Skin of body (tissue), 1 donor: ENCODE measurements at regions not wholly inside any gene's neighbourhood (a gene's known extent, or its start where the extent isn't known, plus 50 kb on each side); places are given as distances from the start of the nearest gene placed in this dataset.

Experiments used
- DNase-seq: peaks from one replicate; lab custom pipeline; 2025; lab: John Stamatoyannopoulos, UW

- DNase-seq: peak; percentile 3
Observed at GRCh38 chr18:29259838-29260237, 1082.9 kb upstream of the CDH2 start.

GRCh38 chr18:29254123-29254522, 1077.2 kb upstream of the CDH2 start:
- DNase-seq: no peak

- DNase-seq: no peak
Observed at GRCh38 chr18:29251681-29252080, 1074.8 kb upstream of the CDH2 start.

- DNase-seq: no peak
Observed at GRCh38 chr18:29250843-29251242, 1073.9 kb upstream of the CDH2 start.

- DNase-seq: no peak
Observed at GRCh38 chr18:29250259-29250658, 1073.3 kb upstream of the CDH2 start.

- no peak for DNase-seq
Observed at GRCh38 chr18:29248805-29249204, 1071.9 kb upstream of the CDH2 start.

- no peak for DNase-seq
Observed at GRCh38 chr18:29241199-29241598, 1064.3 kb upstream of the CDH2 start.

- no peak for DNase-seq
Observed at GRCh38 chr18:29234751-29235150, 1057.8 kb upstream of the CDH2 start.

- no peak for DNase-seq
Observed at GRCh38 chr18:29226213-29226612, 1049.3 kb upstream of the CDH2 start.

GRCh38 chr18:29225351-29225750, 1048.4 kb upstream of the CDH2 start:
- DNase-seq: no peak

- DNase-seq: no peak
Observed at GRCh38 chr18:29218091-29218490, 1041.2 kb upstream of the CDH2 start.

- no peak for DNase-seq
Observed at GRCh38 chr18:29217124-29217915, 1040.4 kb upstream of the CDH2 start.

- DNase-seq: no peak
Observed at GRCh38 chr18:29198834-29199233, 1021.9 kb upstream of the CDH2 start.

- DNase-seq: no peak
Observed at GRCh38 chr18:29196307-29196706, 1019.4 kb upstream of the CDH2 start.

GRCh38 chr18:29191263-29191662, 1014.3 kb upstream of the CDH2 start:
- no peak for DNase-seq

- no peak for DNase-seq
Observed at GRCh38 chr18:29188760-29189159, 1011.8 kb upstream of the CDH2 start.

- no peak for DNase-seq
Observed at GRCh38 chr18:29185801-29186200, 1008.9 kb upstream of the CDH2 start.

- DNase-seq: no peak
Observed at GRCh38 chr18:29184654-29185053, 1007.7 kb upstream of the CDH2 start.

GRCh38 chr18:29181151-29181901, 1004.4 kb upstream of the CDH2 start:
- peak; percentile 24 for DNase-seq

- no peak for DNase-seq
Observed at GRCh38 chr18:29176681-29177080, 999.8 kb upstream of the CDH2 start.

GRCh38 chr18:29174891-29175290, 998.0 kb upstream of the CDH2 start:
- DNase-seq: no peak

- DNase-seq: peak; percentile 69
Observed at GRCh38 chr18:29172756-29173067, 995.8 kb upstream of the CDH2 start.
